ENCODE measurements at regions not wholly inside any gene's neighbourhood (a gene's known extent, or its start where the extent isn't known, plus 50 kb on each side); places are given as distances from the start of the nearest gene placed in this dataset.
"Not testable (repeated sequence)": the region's sequence is repeated elsewhere in the genome, so short reads cannot be mapped to it uniquely, and the experiment has no call there.

DNA sequence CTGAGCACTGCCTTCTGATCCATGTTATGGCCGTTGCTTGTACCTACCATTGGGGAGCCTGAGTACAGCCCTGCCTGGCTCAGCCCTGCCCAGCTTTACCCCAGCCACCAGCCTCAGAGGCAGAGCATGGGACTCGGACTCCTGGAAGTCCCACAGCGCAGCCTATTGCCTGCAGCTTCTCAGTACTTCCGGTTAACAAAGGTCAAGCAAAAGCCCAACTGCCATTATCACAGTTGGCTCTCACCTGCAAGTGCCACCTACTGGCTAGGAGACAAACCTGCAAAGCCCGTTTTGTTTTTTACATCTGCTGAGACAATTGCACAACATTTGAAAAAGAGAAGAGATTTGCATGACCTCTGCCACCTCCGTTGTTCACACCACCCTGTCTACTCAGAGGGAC, 1081.7 kb downstream of the NAALADL2 start:
- peak; percentile 15 for DNase-seq (ENCODE audit: low spot score)
- TF ChIP-seq CTCF (IDR thresholded peaks at IDR 0.05; ENCODE audit: extremely low read depth, missing control alignments): no peak

DNA sequence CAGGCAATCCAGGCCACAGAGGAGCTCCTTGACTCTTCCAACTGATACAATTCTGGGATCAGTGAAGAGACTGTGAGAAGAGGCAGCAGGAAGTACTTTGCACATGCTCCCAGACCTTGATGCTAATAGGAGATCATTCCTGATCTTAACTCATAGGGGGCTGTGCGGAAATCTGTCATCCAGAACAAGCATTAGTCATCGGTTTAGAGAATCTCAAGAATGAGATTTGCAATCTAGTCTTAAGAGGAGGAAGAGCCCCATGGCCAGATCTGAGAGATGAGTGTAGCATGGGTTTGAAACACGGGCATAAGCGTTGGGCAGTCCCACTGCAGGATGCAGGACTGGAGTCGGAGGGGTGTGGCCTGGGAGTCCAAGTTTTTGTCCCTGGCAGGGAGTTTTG, 1081.1 kb downstream of the NAALADL2 start:
- no peak for DNase-seq (ENCODE audit: low spot score)
- no peak for TF ChIP-seq CTCF (IDR thresholded peaks at IDR 0.05; ENCODE audit: extremely low read depth, missing control alignments)

DNA sequence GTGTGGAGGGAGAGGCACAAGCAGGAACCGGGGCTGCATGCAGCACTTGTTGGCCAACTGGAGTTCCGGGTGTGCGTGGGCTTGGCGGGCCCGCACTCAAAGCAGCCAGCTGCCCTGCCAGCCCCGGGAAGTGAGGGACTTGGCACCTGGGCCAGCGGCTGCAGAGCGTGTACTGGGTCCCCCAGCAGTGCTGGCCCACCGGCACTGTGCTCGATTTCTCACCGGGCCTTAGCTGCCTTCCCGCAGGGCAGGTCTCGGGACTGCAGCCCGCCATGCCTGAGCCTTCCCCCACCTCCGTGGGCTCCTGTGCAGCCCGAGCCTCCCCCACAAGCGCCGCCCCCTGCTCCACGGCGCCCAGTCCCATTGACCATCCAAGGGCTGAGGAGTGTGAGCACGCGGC, 1078.2 kb downstream of the NAALADL2 start:
- DNase-seq (ENCODE audit: low spot score): not testable (repeated sequence)

DNA sequence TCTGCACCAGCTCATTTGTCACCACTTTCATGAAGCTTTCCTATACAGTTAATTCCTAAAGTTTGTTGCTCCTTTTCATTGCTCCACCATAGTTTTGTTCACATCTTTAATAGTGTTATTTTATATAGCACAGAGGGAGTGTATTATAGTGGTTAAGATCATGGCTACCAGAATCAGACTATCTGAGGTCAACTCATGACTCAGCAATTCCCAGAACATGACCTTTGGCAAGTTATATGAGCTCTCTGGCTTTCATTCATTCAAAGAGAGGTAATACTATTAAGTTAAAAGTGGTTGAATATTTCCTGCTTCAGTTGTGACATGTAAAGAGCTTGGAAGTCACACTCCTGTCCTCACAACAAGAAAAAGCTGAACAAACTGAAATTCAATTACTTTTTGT, 1073.5 kb downstream of the NAALADL2 start:
- no peak for TF ChIP-seq CTCF (IDR thresholded peaks at IDR 0.05; ENCODE audit: extremely low read depth, missing control alignments)
- no peak for DNase-seq (ENCODE audit: low spot score)

GRCh38 chr3:175919133-175919532, 1060.0 kb downstream of the NAALADL2 start:
- DNase-seq (ENCODE audit: low spot score): no peak
- no peak for TF ChIP-seq CTCF (IDR thresholded peaks at IDR 0.05; ENCODE audit: extremely low read depth, missing control alignments)

DNA sequence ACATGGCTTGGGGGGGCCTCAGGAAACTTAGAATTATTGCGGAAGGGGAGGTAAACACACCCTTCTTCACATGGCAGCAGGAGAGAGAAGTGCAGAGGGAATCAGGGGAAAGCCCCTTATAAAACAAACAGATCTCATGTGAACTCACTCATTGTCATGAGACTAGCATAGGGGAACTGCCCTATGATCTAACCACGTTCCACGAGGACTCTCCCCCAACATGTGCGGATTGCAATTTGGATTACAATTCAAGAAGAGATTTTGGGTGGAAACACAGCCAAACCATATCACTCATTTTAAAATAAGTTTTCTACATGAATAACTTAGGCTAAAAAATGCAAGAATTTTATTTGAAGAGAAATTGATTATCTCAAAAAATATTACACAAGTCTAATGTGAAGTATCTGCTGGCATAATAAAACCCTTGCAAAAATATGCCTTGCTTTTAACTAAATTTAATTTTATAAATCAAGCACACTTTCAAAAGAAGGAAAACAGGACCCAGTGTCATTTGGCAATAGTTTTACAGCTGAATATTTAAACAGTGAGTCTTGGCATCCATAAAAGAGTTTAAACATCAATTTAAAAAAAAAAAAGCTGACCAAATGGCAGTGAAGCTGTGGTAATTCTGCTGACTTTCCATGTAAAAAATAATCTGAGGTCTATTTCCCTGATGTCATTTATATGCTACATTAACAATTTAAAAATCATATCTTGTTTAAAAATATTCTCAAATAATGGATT, 1057.2 kb downstream of the NAALADL2 start:
- DNase-seq (ENCODE audit: low spot score): no peak
- no peak for TF ChIP-seq CTCF (IDR thresholded peaks at IDR 0.05; ENCODE audit: extremely low read depth, missing control alignments)

DNA sequence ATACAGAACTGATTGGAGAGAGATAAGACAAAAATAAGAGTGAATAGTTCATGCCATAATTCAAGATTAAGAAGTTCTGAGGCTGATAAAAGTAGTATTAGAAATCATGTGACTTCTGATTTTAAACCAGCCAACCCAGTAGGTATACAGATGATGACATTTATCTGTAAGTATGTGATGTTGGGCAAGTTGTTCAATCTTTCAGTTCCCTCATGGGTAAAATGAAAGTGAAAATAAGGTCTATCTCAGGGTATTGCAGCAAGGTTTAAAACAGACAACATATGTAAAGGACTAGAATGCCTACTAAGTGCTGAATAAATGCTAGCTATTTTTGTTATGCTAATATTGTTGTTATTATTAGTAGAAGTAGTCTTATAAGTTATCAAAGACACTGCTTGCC, 1055.7 kb downstream of the NAALADL2 start:
- no peak for TF ChIP-seq CTCF (IDR thresholded peaks at IDR 0.05; ENCODE audit: extremely low read depth, missing control alignments)
- no peak for DNase-seq (ENCODE audit: low spot score)

- DNase-seq (ENCODE audit: low spot score): no peak
- TF ChIP-seq CTCF (IDR thresholded peaks at IDR 0.05; ENCODE audit: extremely low read depth, missing control alignments): no peak
These were observed 1054.2 kb downstream of the NAALADL2 start for GRCh38 chr3:175913286-175913685.
